ENCODE measurements at regions not wholly inside any gene's neighbourhood (a gene's known extent, or its start where the extent isn't known, plus 50 kb on each side); places are given as distances from the start of the nearest gene placed in this dataset.

- TF ChIP-seq POLR2A (IDR thresholded peaks at IDR 0.05; ENCODE audit: borderline replicate concordance, extremely low read depth, insufficient read depth, insufficient read length) = no peak
- TF ChIP-seq CBX3 (IDR thresholded peaks at IDR 0.05; ENCODE audit: low read depth) = no peak
- no peak for TF ChIP-seq EZH2 (IDR thresholded peaks at IDR 0.05)
- TF ChIP-seq, protein P1, sequence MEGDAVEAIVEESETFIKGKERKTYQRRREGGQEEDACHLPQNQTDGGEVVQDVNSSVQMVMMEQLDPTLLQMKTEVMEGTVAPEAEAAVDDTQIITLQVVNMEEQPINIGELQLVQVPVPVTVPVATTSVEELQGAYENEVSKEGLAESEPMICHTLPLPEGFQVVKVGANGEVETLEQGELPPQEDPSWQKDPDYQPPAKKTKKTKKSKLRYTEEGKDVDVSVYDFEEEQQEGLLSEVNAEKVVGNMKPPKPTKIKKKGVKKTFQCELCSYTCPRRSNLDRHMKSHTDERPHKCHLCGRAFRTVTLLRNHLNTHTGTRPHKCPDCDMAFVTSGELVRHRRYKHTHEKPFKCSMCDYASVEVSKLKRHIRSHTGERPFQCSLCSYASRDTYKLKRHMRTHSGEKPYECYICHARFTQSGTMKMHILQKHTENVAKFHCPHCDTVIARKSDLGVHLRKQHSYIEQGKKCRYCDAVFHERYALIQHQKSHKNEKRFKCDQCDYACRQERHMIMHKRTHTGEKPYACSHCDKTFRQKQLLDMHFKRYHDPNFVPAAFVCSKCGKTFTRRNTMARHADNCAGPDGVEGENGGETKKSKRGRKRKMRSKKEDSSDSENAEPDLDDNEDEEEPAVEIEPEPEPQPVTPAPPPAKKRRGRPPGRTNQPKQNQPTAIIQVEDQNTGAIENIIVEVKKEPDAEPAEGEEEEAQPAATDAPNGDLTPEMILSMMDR (IDR thresholded peaks at IDR 0.05 in 2 of 3, conservative IDR thresholded peaks at IDR 0.05 in 1 of 3; ENCODE audit: borderline replicate concordance in 1 of 3, insufficient read depth in 1 of 3, low read depth in 2 of 3, low read length in 2 of 3) = no peak
- no peak for TF ChIP-seq YY1 (IDR thresholded peaks at IDR 0.05; ENCODE audit: extremely low read depth, insufficient replicate concordance, low read depth, low read length)
- TF ChIP-seq POLR2AphosphoS5 (IDR thresholded peaks at IDR 0.05; ENCODE audit: low read depth, low read length) = no peak
- TF ChIP-seq JUND (IDR thresholded peaks at IDR 0.05) = no peak
- TF ChIP-seq RAD21 (IDR thresholded peaks at IDR 0.05; ENCODE audit: low read depth) = no peak
- TF ChIP-seq ZNF274 (IDR thresholded peaks at IDR 0.05; ENCODE audit: low read depth, low read length) = no peak
Measured at GRCh38 chr12:60921541-60921940, 1325.7 kb downstream of the SLC16A7 start.
